ENCODE measurements at regions not wholly inside any gene's neighbourhood (a gene's known extent, or its start where the extent isn't known, plus 50 kb on each side); places are given as distances from the start of the nearest gene placed in this dataset.

GRCh38 chr17:77542011-77542410, 401.2 kb downstream of the SEC14L1 start (continued):
- TF ChIP-seq ARID4B (CRISPR knock-in tag; IDR thresholded peaks at IDR 0.05) (no peak), SMARCE1 (IDR thresholded peaks at IDR 0.05) (peak; percentile 37; the same call in 1 of the 2 replicates), CBFB (CRISPR knock-in tag; IDR thresholded peaks at IDR 0.05) (no peak), MEF2D (tag; conservative IDR thresholded peaks at IDR 0.05; ENCODE audit: low read depth) (peak; percentile 87), PKNOX1 (IDR thresholded peaks at IDR 0.05) (no peak), SMARCA4 (IDR thresholded peaks at IDR 0.05) (peak; percentile 61; the same call in 1 of the 2 replicates), KLF16 (IDR thresholded peaks at IDR 0.05) (peak; percentile 13; the same call in 1 of the 2 replicates), MEF2A (IDR thresholded peaks at IDR 0.05; ENCODE audit: control insufficient read depth, low read depth, low read length) (peak; percentile 71), CBFA2T3 (IDR thresholded peaks at IDR 0.05) (peak; percentile 81)
